RWPE1 (cell line): ENCODE measurements at regions not wholly inside any gene's neighbourhood (a gene's known extent, or its start where the extent isn't known, plus 50 kb on each side); places are given as distances from the start of the nearest gene placed in this dataset.

Experiments used
- CTCF ChIA-PET: fragments of 350-600 bp; sonication (Branson Sonifier 250); formaldehyde crosslinking; extraction: SDS; loops from one replicate; lab custom pipeline; 2021; lab: Yijun Ruan, JAX
- POLR2A ChIA-PET: fragments of 400-600 bp; formaldehyde crosslinking; extraction: SDS; loops from one replicate; lab custom pipeline; 2020; ENCODE audit warnings: antibody characterized with exemption; ENCODE audit not compliant: low non-redundant PET; lab: Yijun Ruan, JAX
- DNase-seq: peaks from one replicate; pipeline ENCODE4 v3.0.0; 2012; ENCODE audit warnings: low spot score
- H3K27ac ChIP-seq: fragments of 450-650 bp; 2 replicates; pipeline ENCODE4 v1.5.1; 2017
- TF ChIP-seq, protein P1 (sequence below): fragments of 450-650 bp; conservative IDR thresholded peaks from 2 replicates; pipeline ENCODE4 v1.5.1; 2017; ENCODE audit warnings: low read depth, mild to moderate bottlenecking

DNA sequence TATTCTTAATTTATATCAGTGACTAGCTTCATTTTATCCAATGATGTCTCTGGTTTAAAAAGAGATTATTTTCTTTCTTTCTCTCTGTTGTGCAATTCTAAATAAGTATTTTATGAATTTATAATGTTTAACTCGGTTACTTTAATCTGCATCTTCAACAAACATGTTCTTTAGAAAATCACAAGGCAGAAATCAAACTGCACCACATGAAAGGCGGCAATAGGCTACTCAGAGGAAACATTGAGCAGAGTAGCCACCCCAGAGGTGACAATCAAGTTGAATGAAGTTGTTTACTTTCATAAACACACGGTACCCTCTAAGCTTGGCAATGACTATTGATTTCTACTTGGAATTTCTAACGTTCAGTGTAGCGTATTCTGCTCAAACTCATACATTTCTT is 677.8 kb upstream of the ROBO1 start:
- H3K27ac ChIP-seq: no peak overlapping the region
- no peak for DNase-seq
- TF ChIP-seq, protein P1, sequence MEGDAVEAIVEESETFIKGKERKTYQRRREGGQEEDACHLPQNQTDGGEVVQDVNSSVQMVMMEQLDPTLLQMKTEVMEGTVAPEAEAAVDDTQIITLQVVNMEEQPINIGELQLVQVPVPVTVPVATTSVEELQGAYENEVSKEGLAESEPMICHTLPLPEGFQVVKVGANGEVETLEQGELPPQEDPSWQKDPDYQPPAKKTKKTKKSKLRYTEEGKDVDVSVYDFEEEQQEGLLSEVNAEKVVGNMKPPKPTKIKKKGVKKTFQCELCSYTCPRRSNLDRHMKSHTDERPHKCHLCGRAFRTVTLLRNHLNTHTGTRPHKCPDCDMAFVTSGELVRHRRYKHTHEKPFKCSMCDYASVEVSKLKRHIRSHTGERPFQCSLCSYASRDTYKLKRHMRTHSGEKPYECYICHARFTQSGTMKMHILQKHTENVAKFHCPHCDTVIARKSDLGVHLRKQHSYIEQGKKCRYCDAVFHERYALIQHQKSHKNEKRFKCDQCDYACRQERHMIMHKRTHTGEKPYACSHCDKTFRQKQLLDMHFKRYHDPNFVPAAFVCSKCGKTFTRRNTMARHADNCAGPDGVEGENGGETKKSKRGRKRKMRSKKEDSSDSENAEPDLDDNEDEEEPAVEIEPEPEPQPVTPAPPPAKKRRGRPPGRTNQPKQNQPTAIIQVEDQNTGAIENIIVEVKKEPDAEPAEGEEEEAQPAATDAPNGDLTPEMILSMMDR: no peak
- ChIA-PET POLR2A (no interaction called here), CTCF (no interaction called here)

DNA sequence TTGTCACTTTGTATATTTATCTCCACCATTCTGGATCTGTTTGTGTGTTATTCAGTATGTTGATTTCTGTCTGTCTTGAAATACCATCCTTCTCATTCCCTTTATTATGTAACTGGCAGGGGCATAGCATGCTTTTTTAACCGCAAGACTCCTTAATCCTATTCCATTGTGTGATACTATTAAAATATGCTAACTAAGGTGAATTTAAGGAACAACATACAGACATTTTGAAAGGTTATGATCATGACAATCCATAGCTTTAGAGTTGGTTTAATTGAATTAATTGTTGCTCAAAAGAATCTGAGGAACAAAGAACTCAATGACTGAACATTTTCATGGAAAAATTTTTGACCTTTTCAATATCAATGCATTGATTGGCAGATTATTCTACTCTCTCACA is 677.3 kb upstream of the ROBO1 start:
- TF ChIP-seq, protein P1: no peak
- ChIA-PET CTCF (no interaction called here), POLR2A (no interaction called here)
- H3K27ac ChIP-seq: no peak overlapping the region
- no peak for DNase-seq

DNA sequence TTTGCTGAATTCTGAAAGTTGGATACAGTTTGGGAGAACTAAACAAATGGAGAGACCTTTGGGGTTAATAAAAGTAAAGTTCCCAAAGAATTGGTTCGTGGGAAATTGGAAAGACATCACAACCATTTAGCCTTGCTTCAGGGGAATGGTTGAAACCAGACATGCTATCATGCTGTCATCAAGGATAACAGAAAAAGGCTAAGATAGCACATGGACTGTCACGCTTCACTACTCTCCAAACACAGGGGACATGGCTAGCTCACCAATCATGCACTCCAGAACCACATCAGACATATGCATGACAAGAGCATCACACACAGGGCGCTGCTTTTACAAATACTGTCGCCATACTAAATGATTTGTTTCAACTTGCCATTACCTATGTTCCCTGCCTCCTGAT is 671.7 kb upstream of the ROBO1 start:
- TF ChIP-seq, protein P1: no peak
- ChIA-PET POLR2A (no interaction called here), CTCF (no interaction called here)

DNA sequence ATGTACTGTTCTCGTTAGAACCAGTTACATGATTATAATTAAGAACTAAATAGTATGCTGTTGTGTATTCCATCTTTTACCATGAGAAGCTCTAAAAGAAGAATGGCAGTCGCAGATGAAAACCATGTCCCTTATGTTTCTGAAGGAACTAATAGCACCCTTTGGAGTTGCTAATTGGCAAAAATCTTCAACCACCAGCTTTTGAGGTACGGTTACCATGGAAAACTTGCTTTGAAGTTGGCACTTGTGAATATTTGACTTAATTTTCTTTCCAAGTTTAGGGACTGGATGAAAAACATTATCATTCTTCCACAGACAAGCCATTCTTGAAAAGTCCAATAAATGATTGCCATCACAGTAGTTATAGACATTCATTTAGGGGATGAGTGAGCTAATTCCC is 666.6 kb upstream of the ROBO1 start:
- CTCF ChIA-PET: no interaction called here
- DNase-seq: no peak
- TF ChIP-seq, protein P1: no peak
- POLR2A ChIA-PET: no interaction called here
- H3K27ac ChIP-seq: no peak overlapping the region

More for the DNA sequence above, 671.7 kb upstream of the ROBO1 start:
- no peak for DNase-seq
- no peak overlapping the region for H3K27ac ChIP-seq

DNA sequence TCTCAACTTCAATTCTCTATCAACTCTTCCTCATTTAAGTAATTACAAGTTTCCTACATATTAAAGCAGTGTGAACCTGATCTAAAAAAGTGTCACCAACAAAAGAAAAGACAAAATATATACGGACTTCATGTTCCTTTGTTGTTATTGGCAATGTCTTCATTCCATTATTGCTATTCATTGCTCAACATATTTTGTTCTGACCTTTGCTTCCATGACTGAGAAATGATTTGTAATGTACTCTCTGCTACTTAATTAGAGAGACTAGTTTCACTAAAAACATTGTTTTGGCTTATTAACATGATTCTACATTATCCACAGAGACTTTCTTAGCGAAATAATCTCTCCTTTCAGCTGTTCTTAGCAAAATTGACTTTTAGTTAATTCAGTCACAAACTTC is 657.2 kb upstream of the ROBO1 start:
- no peak for DNase-seq
- TF ChIP-seq, protein P1: no peak
- POLR2A ChIA-PET: no interaction called here
- no peak overlapping the region for H3K27ac ChIP-seq
- CTCF ChIA-PET: no interaction called here

DNA sequence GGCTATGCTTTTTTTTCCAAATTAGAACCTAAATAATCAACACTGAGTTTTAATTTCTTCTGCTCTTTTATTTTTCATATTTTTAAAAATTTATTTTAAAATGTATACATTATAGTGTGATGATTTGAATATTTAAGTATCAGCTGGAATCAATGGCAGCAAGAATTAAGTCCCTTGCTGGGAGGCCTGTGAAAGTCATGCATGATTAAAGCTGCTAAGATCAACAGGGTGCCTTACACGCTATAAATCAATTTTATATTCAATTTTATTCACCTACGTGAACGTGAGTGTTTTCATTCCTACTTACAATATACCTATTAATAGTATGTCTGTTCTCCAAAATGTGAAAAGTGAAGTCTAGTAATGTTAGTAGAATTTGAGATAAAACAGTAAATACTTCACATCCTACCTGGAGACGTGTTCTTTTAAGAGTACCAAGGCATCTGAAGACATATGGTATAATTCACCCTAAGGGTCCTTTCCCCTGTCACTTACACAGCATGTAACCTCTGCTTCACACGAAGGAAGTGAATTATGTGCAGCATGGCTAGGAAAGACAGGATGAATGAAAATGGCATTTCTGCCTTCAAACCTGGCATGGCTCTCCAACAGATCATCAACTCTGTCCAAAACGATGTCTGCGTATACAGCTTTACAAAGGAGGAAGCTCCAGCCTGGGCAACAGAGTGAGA is 640.4 kb upstream of the ROBO1 start:
- CTCF ChIA-PET: interaction anchor here (0.7 kb wide), 1 partner anchor 111 kb away, joined by 3 read pairs; no protein-coding TSS in a partner anchor
- POLR2A ChIA-PET: no interaction called here
- TF ChIP-seq, protein P1: no peak
- H3K27ac ChIP-seq: no peak overlapping the region
- DNase-seq: no peak
